Endothelial cell of umbilical vein (primary cell): ENCODE measurements at regions not wholly inside any gene's neighbourhood (a gene's known extent, or its start where the extent isn't known, plus 50 kb on each side); places are given as distances from the start of the nearest gene placed in this dataset.

ENCODE experiments used
- BruUV-seq: library from RNA; stranded (reverse); fragments of 400-500 nt; replicated peaks from 2 replicates; lab custom pipeline; 2021; lab: Mats Ljungman, UMichigan
- CTCF ChIA-PET: fragments of 300-600, 350-600 bp; sonication (Branson Sonifier 250); formaldehyde crosslinking; loops from one replicate; lab custom pipeline; 2021; ENCODE audit warnings: antibody characterized with exemption, inconsistent platforms; lab: Charles Lee
- POLR2A ChIA-PET: fragments of 300-600, 350-600 bp; sonication (Branson Sonifier 250); formaldehyde crosslinking; loops from one replicate; lab custom pipeline; 2021; ENCODE audit warnings: antibody characterized with exemption, inconsistent platforms; lab: Charles Lee
- DNase-seq: peaks from one replicate; pipeline ENCODE4 v3.0.0-alpha.2; 2011; ENCODE audit warnings: low read depth, low spot score
- FAIRE-seq: peaks from 2 replicates; lab custom pipeline; 2011; peaks lifted over from hg19 to GRCh38; lab: Jason Lieb, UNC
- H2AFZ ChIP-seq: 2 replicates; pipeline ENCODE4 v1.6.0; 2012; ENCODE audit warnings: low read depth, low read length, control low read depth, inconsistent platforms
- H3K27ac ChIP-seq: 2 replicates; pipeline ENCODE4 v1.5.1; 2011; ENCODE audit warnings: low read depth, mild to moderate bottlenecking, control low read depth, low read length, moderate library complexity; ENCODE audit not compliant: insufficient read depth
- H3K27me3 ChIP-seq, 2 experiments: 2 replicates each; pipeline versions ENCODE4 v1.6.0 to v1.6.1; 2011; ENCODE audit warnings: low read length in 2 of 2, mixed read lengths in 1 of 2; ENCODE audit not compliant: control insufficient read depth in 2 of 2, insufficient read depth in 2 of 2
- H3K36me3 ChIP-seq, 2 experiments: 2 replicates in 1 of 2; 3 replicates in 1 of 2; pipeline ENCODE4 v1.5.1; 2011; ENCODE audit warnings: low read length in 2 of 2, mild to moderate bottlenecking in 1 of 2, moderate library complexity in 1 of 2; ENCODE audit not compliant: control insufficient read depth in 2 of 2, insufficient read depth in 2 of 2; ENCODE audit errors: extremely low read depth in 1 of 2
- H3K4me1 ChIP-seq: 3 replicates; pipeline ENCODE4 v1.5.1; 2011; ENCODE audit warnings: mild to moderate bottlenecking, low read length; ENCODE audit not compliant: control insufficient read depth, insufficient read depth; ENCODE audit errors: extremely low read depth
- H3K4me2 ChIP-seq: 2 replicates; pipeline ENCODE4 v1.6.1; 2011; ENCODE audit warnings: low read length, control low read depth, mixed read lengths; ENCODE audit not compliant: insufficient read depth
- H3K4me3 ChIP-seq, 3 experiments: fragments of 200-600 bp in 1 of 3; sonication (generic), shearing (Covaris generic) in 1 of 3; replicated peaks in 1 of 3; 2 replicates each; pipeline ENCODE4 v1.5.1; 2011 to 2016; ENCODE audit warnings: control low read depth in 3 of 3, low read length in 3 of 3, mild to moderate bottlenecking in 2 of 3, inconsistent platforms in 1 of 3, low read depth in 1 of 3, moderate library complexity in 1 of 3; ENCODE audit not compliant: insufficient read depth in 1 of 3
- H3K79me2 ChIP-seq: 2 replicates; pipeline ENCODE4 v1.6.0; 2012; ENCODE audit warnings: low read length, inconsistent platforms; ENCODE audit not compliant: control insufficient read depth, insufficient read depth
- H3K9ac ChIP-seq: replicated peaks from 2 replicates; pipeline ENCODE3; 2011; ENCODE audit warnings: low read length, control low read depth; ENCODE audit not compliant: insufficient read depth; ENCODE audit errors: extremely low read depth
- H3K9me1 ChIP-seq: replicated peaks from 3 replicates; pipeline ENCODE4 v1.6.0; 2011; ENCODE audit warnings: mild to moderate bottlenecking, low read length; ENCODE audit not compliant: control insufficient read depth, insufficient read depth; ENCODE audit errors: extremely low read depth
- H3K9me3 ChIP-seq: replicated peaks from 2 replicates; pipeline ENCODE4 v1.5.1; 2012; ENCODE audit warnings: low read length, inconsistent platforms; ENCODE audit not compliant: control insufficient read depth, insufficient read depth
- H4K20me1 ChIP-seq: replicated peaks from 2 replicates; pipeline ENCODE3; 2011; ENCODE audit warnings: mild to moderate bottlenecking, low read length; ENCODE audit not compliant: control insufficient read depth, insufficient read depth; ENCODE audit errors: extremely low read depth
- CTCF ChIP-seq, 2 donors: IDR thresholded peaks; 1 replicate in 1 of 2; 2 replicates in 1 of 2; pipeline ENCODE4 v1.5.1; 2011; ENCODE audit warnings: low read length in 2 of 2, mild to moderate bottlenecking in 2 of 2, moderate library complexity in 2 of 2, control low read depth in 1 of 2, inconsistent platforms in 1 of 2, low read depth in 1 of 2; ENCODE audit not compliant: insufficient read depth in 1 of 2; ENCODE audit errors: extremely low read depth in 1 of 2
- EZH2 ChIP-seq: IDR thresholded peaks from 2 replicates; pipeline ENCODE4 v1.6.1; 2012; ENCODE audit warnings: borderline replicate concordance, low read depth, mild to moderate bottlenecking, moderate library complexity, low read length, inconsistent platforms; ENCODE audit not compliant: severe bottlenecking
- FOS ChIP-seq: IDR thresholded peaks from 2 replicates; pipeline ENCODE4 v1.6.1; 2011; ENCODE audit warnings: mild to moderate bottlenecking, low read length, moderate library complexity, borderline replicate concordance; ENCODE audit not compliant: insufficient read depth
- GATA2 ChIP-seq: IDR thresholded peaks from 2 replicates; pipeline ENCODE4 v1.7.0; 2011; ENCODE audit warnings: low read depth, mild to moderate bottlenecking, moderate library complexity, mixed read lengths, low read length; ENCODE audit not compliant: insufficient read length, insufficient read depth
- JUN ChIP-seq: IDR thresholded peaks from 2 replicates; pipeline ENCODE4 v1.6.1; 2011; ENCODE audit warnings: borderline replicate concordance, low read depth; ENCODE audit not compliant: insufficient read length, insufficient read depth
- MAX ChIP-seq: IDR thresholded peaks from 2 replicates; pipeline ENCODE4 v1.6.1; 2011; ENCODE audit not compliant: insufficient read depth, insufficient read length
- MYC ChIP-seq: IDR thresholded peaks from one replicate; pipeline ENCODE4 v1.6.1; 2011; ENCODE audit warnings: mild to moderate bottlenecking, low read depth, low read length
- POLR2A ChIP-seq: IDR thresholded peaks from 2 replicates; pipeline ENCODE4 v1.6.1; 2012; ENCODE audit warnings: low read depth, mild to moderate bottlenecking, control low read depth, low read length
- POLR2AphosphoS5 ChIP-seq: IDR thresholded peaks from 2 replicates; pipeline ENCODE4 v1.6.1; 2012; ENCODE audit warnings: low read depth, mild to moderate bottlenecking, control low read depth, low read length, moderate library complexity; ENCODE audit not compliant: insufficient read depth
- dilution Hi-C: fragments of 300-500 bp; cut with MboI; formaldehyde crosslinking; loops from one replicate; pipeline ENCODE4 v1.15.0; 2019; ENCODE audit warnings: low sequenced_read_pairs; ENCODE audit not compliant: extremely low pct_ligation_motif_present
- intact Hi-C: fragments of 100-400 bp; cut with micrococcal nuclease; formaldehyde crosslinking; loops from one replicate; pipeline ENCODE4 v1.10.0; 2022

GRCh38 chr4:149995134-149995756 is 83.0 kb upstream of the DCLK2 start:
- Histone ChIP-seq H3K9me1 (no peaks in the 10 kb centered on the region), H2AFZ (no peak overlapping the region), H3K9ac (no peak overlapping the region), H3K9me3 (no peaks in the 10 kb centered on the region), H3K27me3 (no peaks in the 10 kb centered on the region), H3K4me2 (no peak overlapping the region), H3K4me1 (no peaks in the 10 kb centered on the region), H3K27ac (no peak overlapping the region), H3K36me3 (no peaks in the 10 kb centered on the region), H3K79me2 (no peaks in the 10 kb centered on the region), H4K20me1 (no peaks in the 10 kb centered on the region), H3K4me3 (no peak overlapping the region)
- TF ChIP-seq FOS, result no peak
- no peak for TF ChIP-seq EZH2
- TF ChIP-seq POLR2AphosphoS5, result no peak
- TF ChIP-seq CTCF (IDR thresholded peaks at IDR 0.05; ENCODE audit: extremely low read depth in 1 of 2, insufficient read depth in 1 of 2, low read depth in 1 of 2, low read length in 2 of 2), result no peak
- TF ChIP-seq MAX, result no peak
- no peak for TF ChIP-seq JUN
- TF ChIP-seq POLR2A, result no peak
- TF ChIP-seq MYC, result no peak
- no peak for TF ChIP-seq GATA2
- no peak for DNase-seq
- ChIA-PET CTCF (interaction anchor here (4.4 kb wide), 1 partner anchor 248 kb away, joined by 41 read pairs; no protein-coding TSS in a partner anchor), POLR2A (no interaction called here)
- intact Hi-C loops (loop anchor here (5.0 kb wide), 1 partner anchor 587 kb away; the partner anchor contains the start of gene MAB21L2), dilution Hi-C loops (no loop called here)
- no TSS peak for BruUV-seq
- no peak for FAIRE-seq
